ENCODE measurements at regions not wholly inside any gene's neighbourhood (a gene's known extent, or its start where the extent isn't known, plus 50 kb on each side); places are given as distances from the start of the nearest gene placed in this dataset.

GRCh38 chr15:67900621-67901147 is 60.8 kb upstream of the RNU6-1 start:
- H3K4me3 Mint-ChIP-seq (ENCODE audit: unreplicated experiment) = no peak overlapping the region
- ChIA-PET CTCF (no interaction called here), POLR2A (interaction anchor here (0.7 kb wide), 1 partner anchor 230 kb away, joined by 3 read pairs; no protein-coding TSS in a partner anchor)
- no peaks in the 10 kb centered on the region for H3K27me3 Mint-ChIP-seq (ENCODE audit: insufficient read depth, unreplicated experiment)
- H3K36me3 Mint-ChIP-seq (ENCODE audit: insufficient read depth, unreplicated experiment) = no peaks in the 10 kb centered on the region
- no peak overlapping the region for H3K27ac Mint-ChIP-seq (ENCODE audit: low read depth, unreplicated experiment)
- BruUV-seq (replicated peaks) = no TSS peak
- intact Hi-C loops (cut with micrococcal nuclease) = no loop called here
- TF ChIP-seq CTCF (IDR thresholded peaks at IDR 0.05; ENCODE audit: unreplicated experiment) = no peak
- DNase-seq (ENCODE audit: unreplicated experiment) = no peak
- H3K9me3 Mint-ChIP-seq (ENCODE audit: unreplicated experiment) = peaks cover 10% of the 10 kb centered on the region
- no peaks in the 10 kb centered on the region for H3K4me1 Mint-ChIP-seq (ENCODE audit: insufficient read depth, unreplicated experiment)

GRCh38 chr15:67901922-67902321 is 62.1 kb upstream of the RNU6-1 start:
- BruUV-seq (replicated peaks) = no TSS peak
- H3K27me3 Mint-ChIP-seq (ENCODE audit: insufficient read depth, unreplicated experiment) = no peaks in the 10 kb centered on the region
- H3K36me3 Mint-ChIP-seq (ENCODE audit: insufficient read depth, unreplicated experiment) = no peaks in the 10 kb centered on the region
- intact Hi-C loops (cut with micrococcal nuclease) = no loop called here
- DNase-seq (ENCODE audit: unreplicated experiment) = no peak
- ChIA-PET CTCF (interaction anchor here (0.5 to 0.9 kb wide), 2 partner anchors 38 to 472 kb away, joined by 3 to 4 read pairs; no protein-coding TSS in a partner anchor), POLR2A (interaction anchor here (0.6 to 0.9 kb wide), 3 partner anchors 14 to 158 kb away, joined by 3 read pairs; no protein-coding TSS in a partner anchor)
- H3K9me3 Mint-ChIP-seq (ENCODE audit: unreplicated experiment) = peaks cover 9% of the 10 kb centered on the region
- no peaks in the 10 kb centered on the region for H3K4me1 Mint-ChIP-seq (ENCODE audit: insufficient read depth, unreplicated experiment)
- TF ChIP-seq CTCF (IDR thresholded peaks at IDR 0.05; ENCODE audit: unreplicated experiment) = no peak
- no peak overlapping the region for H3K4me3 Mint-ChIP-seq (ENCODE audit: unreplicated experiment)
- no peak overlapping the region for H3K27ac Mint-ChIP-seq (ENCODE audit: low read depth, unreplicated experiment)

DNA sequence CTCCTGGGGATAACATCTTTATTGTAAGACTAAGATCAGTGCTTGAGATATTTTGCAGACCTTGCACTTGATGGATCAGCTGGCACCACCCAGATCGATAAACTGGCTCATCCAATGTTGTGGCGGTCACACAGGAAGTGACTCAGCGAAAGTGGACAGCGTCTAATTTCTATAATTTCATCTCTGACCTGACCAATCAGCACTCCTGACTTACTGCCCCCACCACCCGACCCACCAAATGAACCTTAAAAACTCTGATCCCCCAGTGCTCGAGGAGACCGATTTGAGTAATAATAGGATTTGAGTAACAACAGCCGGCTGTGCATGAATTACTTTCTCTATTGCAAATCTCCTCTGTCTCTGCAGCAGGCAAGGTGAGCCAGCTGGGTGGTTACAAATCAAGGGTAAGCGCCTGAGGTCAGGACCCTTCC is 62.7 kb upstream of the RNU6-1 start:
- no peak overlapping the region for H3K27ac Mint-ChIP-seq (ENCODE audit: low read depth, unreplicated experiment)
- no peaks in the 10 kb centered on the region for H3K4me1 Mint-ChIP-seq (ENCODE audit: insufficient read depth, unreplicated experiment)
- H3K9me3 Mint-ChIP-seq (ENCODE audit: unreplicated experiment) = peaks cover 9% of the 10 kb centered on the region
- H3K27me3 Mint-ChIP-seq (ENCODE audit: insufficient read depth, unreplicated experiment) = no peaks in the 10 kb centered on the region
- no peak for DNase-seq (ENCODE audit: unreplicated experiment)
- H3K36me3 Mint-ChIP-seq (ENCODE audit: insufficient read depth, unreplicated experiment) = no peaks in the 10 kb centered on the region
- TF ChIP-seq CTCF (IDR thresholded peaks at IDR 0.05; ENCODE audit: unreplicated experiment) = no peak
- POLR2A ChIA-PET = interaction anchor here (0.9 kb wide), 1 partner anchor 13 kb away, joined by 3 read pairs; no protein-coding TSS in a partner anchor
- CTCF ChIA-PET = no interaction called here
- intact Hi-C loops (cut with micrococcal nuclease) = no loop called here
- BruUV-seq (replicated peaks) = no TSS peak
- no peak overlapping the region for H3K4me3 Mint-ChIP-seq (ENCODE audit: unreplicated experiment)

- Mint-ChIP-seq H3K27ac (ENCODE audit: low read depth, unreplicated experiment) (no peak overlapping the region), H3K36me3 (ENCODE audit: insufficient read depth, unreplicated experiment) (no peaks in the 10 kb centered on the region), H3K4me3 (ENCODE audit: unreplicated experiment) (no peak overlapping the region), H3K27me3 (ENCODE audit: insufficient read depth, unreplicated experiment) (no peaks in the 10 kb centered on the region), H3K9me3 (ENCODE audit: unreplicated experiment) (peaks cover 9% of the 10 kb centered on the region), H3K4me1 (ENCODE audit: insufficient read depth, unreplicated experiment) (no peaks in the 10 kb centered on the region)
- CTCF ChIA-PET = no interaction called here
- POLR2A ChIA-PET = no interaction called here
- BruUV-seq (replicated peaks) = no TSS peak
- intact Hi-C loops (cut with micrococcal nuclease) = no loop called here
- DNase-seq (ENCODE audit: unreplicated experiment) = no peak
- no peak for TF ChIP-seq CTCF (IDR thresholded peaks at IDR 0.05; ENCODE audit: unreplicated experiment)
These were observed 63.9 kb upstream of the RNU6-1 start for GRCh38 chr15:67903708-67904107.

All from MCF 10A (cell line).